GM20431 (cell line): ENCODE measurements at regions not wholly inside any gene's neighbourhood (a gene's known extent, or its start where the extent isn't known, plus 50 kb on each side); places are given as distances from the start of the nearest gene placed in this dataset.
"Not testable (repeated sequence)": the region's sequence is repeated elsewhere in the genome, so short reads cannot be mapped to it uniquely, and the experiment has no call there.

Experiments
- in situ Hi-C: fragments of 300-500 bp; cut with MseI, MboI; formaldehyde crosslinking; loops from one replicate; pipeline ENCODE4 v1.15.0; 2020; ENCODE audit warnings: low sequenced_read_pairs; ENCODE audit not compliant: unreplicated experiment

DNA sequence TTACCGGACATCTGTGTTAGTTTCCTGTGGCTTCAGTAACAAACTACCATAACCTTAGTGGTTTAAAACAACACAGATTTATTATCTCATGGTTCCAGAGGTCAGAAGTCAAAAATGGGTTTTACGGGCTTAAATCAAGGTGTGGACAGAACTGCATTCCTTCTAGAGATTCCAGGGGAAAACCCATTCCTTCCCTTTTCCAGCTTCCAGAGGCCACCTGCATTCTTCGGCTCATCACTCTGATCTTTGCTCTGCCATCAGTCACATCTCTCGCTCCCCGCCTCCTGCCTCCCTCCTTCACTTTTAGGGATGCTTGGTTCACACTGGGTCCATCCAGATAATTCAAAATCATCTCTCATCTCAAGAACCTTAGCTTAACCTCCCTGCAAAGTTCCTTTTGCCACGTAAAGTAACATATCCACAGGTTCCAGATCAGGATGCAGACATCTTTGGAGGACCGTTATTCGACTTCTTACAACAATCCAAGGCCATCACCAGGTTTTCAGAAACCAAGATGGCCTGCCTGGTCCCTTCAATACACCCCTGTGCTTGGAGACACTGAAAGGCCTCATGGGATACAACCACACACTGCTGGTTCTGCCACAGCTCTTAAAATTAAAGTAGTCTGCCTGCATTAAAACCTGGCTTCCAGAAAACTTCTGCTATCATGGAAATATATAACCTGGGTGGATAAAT, 225.9 kb upstream of the MYO3A start:
- in situ Hi-C loops = no loop called here

DNA sequence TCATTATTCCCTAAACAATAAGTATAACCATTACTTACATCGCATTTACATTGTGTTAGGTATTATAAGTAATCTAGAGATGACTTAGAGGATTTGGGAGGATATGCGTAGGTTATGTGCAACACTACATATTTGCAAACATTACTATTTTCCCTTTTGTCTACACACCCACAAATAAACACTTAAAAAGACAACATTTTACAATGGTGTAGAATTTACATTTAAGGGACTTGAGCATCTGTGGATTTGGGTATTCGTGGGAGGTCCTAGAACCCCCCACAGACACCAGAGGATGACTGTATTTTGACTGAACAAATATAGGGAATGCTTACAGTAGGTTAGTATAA, 220.2 kb upstream of the MYO3A start:
- in situ Hi-C loops = no loop called here

DNA sequence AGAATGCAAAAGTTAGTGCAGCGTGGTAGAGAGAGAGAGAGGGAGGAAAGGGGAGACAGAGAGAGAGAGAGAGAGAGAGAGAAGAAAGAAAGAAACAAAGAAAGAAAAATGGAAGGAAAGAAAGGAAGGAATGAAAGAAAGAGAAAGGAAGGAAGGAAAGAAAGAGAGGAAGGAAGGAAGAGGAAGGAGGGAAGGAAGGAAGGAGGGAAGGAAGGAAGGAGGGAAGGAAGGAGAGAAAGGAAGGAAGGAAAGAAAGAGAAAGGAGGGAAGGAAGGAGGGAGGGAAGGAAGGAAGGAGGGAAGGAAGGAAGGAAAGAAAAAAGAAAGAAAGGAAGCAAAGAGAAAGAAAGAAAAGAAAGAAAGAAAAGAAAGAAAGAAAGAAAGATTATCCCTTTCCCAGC, 209.8 kb upstream of the MYO3A start:
- in situ Hi-C loops = no loop called here

DNA sequence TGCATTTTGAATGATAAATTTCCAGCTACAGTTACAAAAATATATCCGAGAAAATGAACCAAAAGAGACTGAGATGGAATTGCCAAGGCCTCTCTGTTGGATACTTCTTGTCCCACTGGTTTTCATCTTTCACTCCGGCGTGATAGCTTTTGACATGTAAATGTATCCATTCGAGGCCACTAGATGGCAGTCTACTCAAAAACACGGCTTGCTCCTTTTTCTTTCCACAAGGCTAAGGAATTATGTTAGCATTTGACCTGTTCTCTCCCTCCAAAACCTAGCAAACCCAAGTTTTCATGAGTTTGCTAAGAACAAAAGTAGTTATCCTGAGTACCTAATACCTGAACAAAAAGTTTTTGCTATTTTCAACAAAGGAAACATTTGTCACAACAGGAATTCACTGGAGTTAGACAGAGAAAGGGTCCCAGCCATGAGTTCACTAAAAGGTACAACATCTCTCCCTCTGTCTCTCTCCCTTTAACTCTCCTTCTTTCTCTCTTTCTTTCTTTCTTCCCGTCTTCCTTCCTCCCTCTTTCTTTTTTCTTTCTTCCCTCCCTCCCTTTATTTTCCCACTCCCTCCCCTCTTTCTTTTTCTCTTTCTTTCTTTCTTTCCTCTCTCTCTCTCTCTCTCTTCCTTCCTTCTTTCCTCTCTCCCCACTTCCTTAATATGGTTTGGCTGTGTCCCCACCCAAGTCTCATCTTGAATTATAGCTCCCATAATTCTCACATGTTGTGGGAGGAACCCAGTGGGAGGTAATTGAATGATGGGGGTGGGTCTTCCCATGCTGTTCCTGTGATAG, 207.9 kb upstream of the MYO3A start:
- in situ Hi-C loops = loop anchor here (25.0 kb wide), 1 partner anchor 536 kb away; no protein-coding TSS in a partner anchor

- in situ Hi-C loops = loop anchor here (25.0 kb wide), 1 partner anchor 524 kb away; no protein-coding TSS in a partner anchor
These were observed 195.3 kb upstream of the MYO3A start for GRCh38 chr10:25738776-25739175.

DNA sequence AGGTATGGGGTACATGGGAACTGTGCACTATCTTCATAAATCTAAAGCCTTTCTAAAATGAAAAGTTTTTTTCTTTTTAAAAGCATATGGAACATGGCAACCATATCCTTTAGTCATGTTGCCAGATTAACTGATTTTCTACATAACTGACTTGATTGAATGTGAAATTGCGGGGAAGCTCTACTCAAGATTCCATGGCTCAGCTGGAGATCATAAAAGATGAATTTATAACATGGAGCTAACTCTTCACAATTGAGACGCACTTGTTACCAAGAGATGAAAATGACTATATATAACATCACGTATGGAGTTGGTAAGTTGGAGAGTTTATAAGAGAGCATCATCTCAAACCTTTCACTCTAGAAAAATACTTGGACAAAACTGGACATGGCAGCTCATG, 190.2 kb upstream of the MYO3A start:
- in situ Hi-C loops = loop anchor here (25.0 kb wide), 1 partner anchor 518 kb away; no protein-coding TSS in a partner anchor

- in situ Hi-C loops = loop anchor here (25.0 kb wide), 1 partner anchor 518 kb away; no protein-coding TSS in a partner anchor
These were observed 189.5 kb upstream of the MYO3A start for GRCh38 chr10:25744574-25744973.

DNA sequence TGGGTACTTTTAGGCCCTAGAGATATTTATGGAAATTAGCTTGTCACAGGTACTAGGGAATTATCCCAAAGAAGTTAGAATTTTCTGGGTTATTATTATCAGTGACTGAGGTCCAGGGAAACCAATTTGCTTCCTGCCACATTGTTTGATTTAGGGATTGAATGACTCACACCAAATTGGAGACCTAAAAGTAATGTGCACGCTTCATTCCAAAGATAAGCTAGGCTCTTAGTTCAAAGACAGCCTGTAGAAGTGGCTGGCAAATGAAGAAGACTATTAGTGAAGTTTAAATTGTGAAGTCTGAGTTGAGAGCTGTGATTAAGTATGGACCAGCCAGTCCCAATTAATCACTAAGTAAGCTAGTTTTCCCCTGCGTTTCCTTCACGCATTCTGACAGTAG, 188.1 kb upstream of the MYO3A start:
- in situ Hi-C loops = loop anchor here (25.0 kb wide), 1 partner anchor 516 kb away; no protein-coding TSS in a partner anchor

GRCh38 chr10:25747084-25747483, 186.9 kb upstream of the MYO3A start:
- in situ Hi-C loops = loop anchor here (25.0 kb wide), 1 partner anchor 515 kb away; no protein-coding TSS in a partner anchor

DNA sequence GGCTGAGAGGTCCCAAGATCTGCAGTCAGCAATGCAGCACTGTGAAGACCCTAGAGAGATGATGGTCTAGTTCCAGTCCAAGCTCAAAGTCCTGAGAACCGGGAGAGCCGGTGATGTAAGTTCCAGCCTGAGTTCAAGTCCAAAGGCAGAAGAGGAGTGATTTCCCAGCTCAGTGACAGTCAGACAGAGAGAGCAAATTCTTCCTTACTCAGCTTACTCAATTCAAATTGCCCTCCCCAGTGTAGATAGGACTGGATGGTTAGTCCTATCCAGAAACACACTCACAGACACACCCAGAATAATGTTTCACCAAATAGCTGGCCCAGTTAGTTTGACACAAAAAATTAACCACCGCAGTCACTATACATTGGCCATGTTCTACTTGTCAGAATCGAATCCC, 185.5 kb upstream of the MYO3A start:
- in situ Hi-C loops = loop anchor here (25.0 kb wide), 1 partner anchor 514 kb away; no protein-coding TSS in a partner anchor

DNA sequence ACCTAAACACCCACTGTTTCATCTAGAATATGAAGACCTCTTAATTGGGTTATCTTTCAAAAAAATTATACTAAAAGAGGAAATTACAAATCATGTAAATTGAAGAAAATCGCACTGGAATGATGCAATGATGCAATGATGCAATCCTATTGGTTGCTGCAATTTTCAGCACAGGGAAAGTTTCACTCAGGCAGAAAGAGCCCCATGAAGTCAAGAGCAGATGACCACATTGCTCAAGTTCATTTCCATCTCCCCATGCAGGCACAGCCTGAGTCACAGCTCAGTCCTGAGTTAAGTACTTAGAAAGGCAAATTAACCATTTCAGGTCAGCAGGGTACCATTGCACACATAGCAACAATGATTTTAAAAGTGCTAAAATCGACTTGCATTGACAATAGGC, 180.3 kb upstream of the MYO3A start:
- in situ Hi-C loops = no loop called here

DNA sequence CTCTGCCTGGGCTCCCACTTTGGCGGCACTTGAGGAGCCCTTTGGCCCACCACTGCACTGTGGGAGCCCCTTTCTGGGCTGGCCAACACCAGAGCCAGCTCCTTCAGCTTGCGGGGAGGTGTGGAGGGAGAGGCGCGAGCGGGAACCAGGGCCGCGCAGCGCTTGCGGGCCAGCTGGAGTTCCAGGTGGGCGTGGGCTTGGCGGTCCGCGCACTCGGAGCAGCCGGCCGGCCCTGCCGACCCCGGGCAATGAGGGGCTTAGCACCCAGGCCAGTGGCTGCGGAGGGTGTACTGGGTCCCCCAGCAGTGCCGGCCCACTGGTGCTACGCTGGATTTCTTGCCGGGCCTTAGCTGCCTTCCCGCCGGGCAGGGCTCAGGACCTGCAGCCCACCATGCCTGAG, 178.2 kb upstream of the MYO3A start:
- in situ Hi-C loops = not testable (repeated sequence)

DNA sequence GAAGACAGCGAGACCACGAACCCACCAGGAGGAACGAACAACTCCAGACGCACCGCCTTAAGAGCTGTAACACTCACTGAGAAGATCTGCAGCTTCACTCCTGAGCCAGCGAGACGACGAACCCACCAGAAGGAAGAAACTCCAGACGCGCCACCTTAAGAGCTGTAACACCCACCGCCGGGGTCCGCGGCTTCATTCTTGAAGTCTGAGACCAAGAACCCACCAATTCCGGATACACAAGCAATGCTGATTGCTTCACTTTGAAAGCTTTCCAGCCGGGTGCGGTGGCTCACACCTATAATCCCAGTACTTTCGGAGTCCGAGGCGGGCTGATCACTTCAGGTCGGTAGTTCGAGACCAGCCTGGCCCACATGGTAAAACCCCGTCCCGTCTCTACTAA, 177.2 kb upstream of the MYO3A start:
- in situ Hi-C loops = no loop called here

- in situ Hi-C loops = no loop called here
These were observed 176.0 kb upstream of the MYO3A start for GRCh38 chr10:25758041-25758457.

DNA sequence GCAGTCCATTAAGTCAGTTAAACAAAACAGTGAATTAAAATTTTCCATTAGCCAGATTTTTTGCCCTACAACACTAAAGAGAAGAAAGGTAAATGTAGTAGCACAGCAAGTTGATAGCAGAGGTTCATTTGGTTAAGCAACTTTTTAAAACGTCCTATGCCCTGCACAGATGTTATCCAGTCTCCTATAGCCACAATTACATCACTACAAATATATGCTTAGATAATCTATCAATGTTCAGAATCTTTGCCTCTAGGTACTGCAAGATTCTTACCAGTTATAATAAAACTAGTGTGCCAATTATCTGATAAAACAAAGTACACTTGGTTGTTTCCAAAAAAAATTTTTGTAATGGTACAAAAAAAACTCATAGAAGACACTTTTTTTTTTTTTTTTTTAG, 175.5 kb upstream of the MYO3A start:
- in situ Hi-C loops = no loop called here

- in situ Hi-C loops = no loop called here
These were observed 172.1 kb upstream of the MYO3A start for GRCh38 chr10:25761937-25762336.

DNA sequence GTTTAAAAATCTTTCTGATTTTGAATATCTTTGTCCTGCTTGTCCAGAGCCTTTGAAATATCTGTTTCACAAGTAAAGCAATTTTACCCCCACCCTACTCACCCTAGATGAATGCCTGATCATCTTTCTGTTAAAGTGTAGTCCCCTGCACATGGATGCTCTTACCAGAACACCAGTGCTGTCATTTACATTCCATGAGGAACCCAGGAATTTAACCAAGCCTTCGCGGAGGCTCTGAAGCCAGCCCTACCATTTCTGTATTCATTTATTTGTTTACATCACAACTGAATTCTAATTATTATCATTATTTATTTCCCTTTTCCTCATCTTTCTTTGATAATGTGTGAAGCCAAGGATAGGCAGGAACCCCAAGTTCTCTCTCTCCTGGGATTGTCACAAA, 167.8 kb upstream of the MYO3A start:
- in situ Hi-C loops = no loop called here

GRCh38 chr10:25766687-25767221, 167.3 kb upstream of the MYO3A start:
- in situ Hi-C loops = no loop called here

GRCh38 chr10:25768167-25768566, 165.9 kb upstream of the MYO3A start:
- in situ Hi-C loops = no loop called here

- in situ Hi-C loops = no loop called here
These were observed 155.4 kb upstream of the MYO3A start for GRCh38 chr10:25778646-25779045.

DNA sequence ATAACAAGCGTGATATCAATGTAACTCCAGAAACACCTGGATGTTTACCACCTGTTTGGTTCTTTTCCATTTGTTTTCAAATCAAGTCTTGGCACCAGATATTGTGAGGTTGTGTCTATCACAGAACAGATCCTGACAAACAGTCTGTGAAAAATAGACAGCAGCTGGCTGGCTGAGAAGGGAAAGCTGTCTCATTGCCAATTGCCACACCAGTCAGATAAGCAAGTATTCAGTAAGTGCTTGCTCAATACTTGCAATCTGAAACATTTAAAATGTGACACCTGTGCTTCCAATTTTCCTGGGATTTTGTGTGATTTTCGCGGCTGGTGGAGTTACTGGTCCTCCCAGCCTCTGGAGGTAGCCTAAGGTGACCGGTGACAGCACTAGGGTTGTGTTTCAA, 147.9 kb upstream of the MYO3A start:
- in situ Hi-C loops = no loop called here
